NT2/D1 (cell line): ENCODE measurements at regions not wholly inside any gene's neighbourhood (a gene's known extent, or its start where the extent isn't known, plus 50 kb on each side); places are given as distances from the start of the nearest gene placed in this dataset.

Experiments
- SUZ12 ChIP-seq: IDR thresholded peaks from 2 replicates; pipeline ENCODE4 v1.6.1; 2011; ENCODE audit not compliant: insufficient read length, insufficient read depth; ENCODE audit errors: extremely low read depth
- YY1 ChIP-seq: IDR thresholded peaks from 2 replicates; pipeline ENCODE4 v1.6.1; 2011; ENCODE audit not compliant: insufficient read length, insufficient read depth
- ZNF274 ChIP-seq: IDR thresholded peaks from 2 replicates; pipeline ENCODE4 v1.6.1; 2011; ENCODE audit warnings: mild to moderate bottlenecking, low read depth, low read length

DNA sequence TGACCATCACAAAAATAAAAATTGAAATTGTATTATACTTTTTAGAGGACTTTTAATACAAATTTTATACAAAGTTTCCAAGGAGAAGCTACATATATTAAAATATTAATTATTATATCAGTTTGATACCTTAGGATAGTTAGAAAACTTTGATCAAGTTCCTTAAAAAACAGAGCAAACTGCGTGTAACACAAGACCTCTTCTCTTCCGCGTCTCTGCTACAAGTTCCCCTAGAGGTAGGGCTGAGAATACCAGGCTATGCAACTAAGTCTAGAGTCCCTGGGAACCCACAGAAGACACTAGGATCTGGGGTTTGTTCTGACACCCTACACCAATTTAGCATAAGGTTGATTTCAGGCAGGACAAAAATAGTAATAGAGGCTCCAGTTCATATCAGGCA lies 319.0 kb downstream of the FOXG1 start:
- TF ChIP-seq ZNF274: no peak
- TF ChIP-seq YY1: no peak
- TF ChIP-seq SUZ12: no peak
